ENCODE measurements at regions not wholly inside any gene's neighbourhood (a gene's known extent, or its start where the extent isn't known, plus 50 kb on each side); places are given as distances from the start of the nearest gene placed in this dataset.
"Not testable (repeated sequence)": the region's sequence is repeated elsewhere in the genome, so short reads cannot be mapped to it uniquely, and the experiment has no call there.

DNA sequence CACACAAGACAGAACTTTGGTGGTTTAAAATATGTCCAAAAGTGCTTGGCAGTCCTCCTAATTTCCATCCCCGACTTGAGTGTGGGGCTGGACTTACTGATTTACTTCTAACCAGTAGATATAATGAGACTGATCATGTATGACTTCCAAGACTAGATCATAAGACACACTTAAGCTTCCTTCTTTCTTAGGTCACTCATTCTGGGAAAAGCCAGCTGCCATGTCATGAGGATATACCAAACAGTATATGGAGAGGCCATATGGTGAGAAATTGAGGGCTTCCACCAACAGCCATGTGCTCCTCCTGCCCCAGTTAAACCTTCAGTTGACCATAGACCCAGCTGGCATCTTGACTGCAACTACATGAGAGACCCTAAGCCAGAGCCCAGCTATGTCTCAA is 282.8 kb upstream of the PROK2 start:
- H3K4me3 ChIP-seq = no peak overlapping the region
- no peaks in the 10 kb centered on the region for H3K9me3 ChIP-seq (replicated peaks)
- no peaks in the 10 kb centered on the region for H3K27me3 ChIP-seq (replicated peaks)
- peaks cover 22% of the 10 kb centered on the region for H3K4me1 ChIP-seq (replicated peaks)
- no peaks in the 10 kb centered on the region for H3K36me3 ChIP-seq
- H3K27ac ChIP-seq = no peak overlapping the region
- DNase-seq (ENCODE audit: low read depth in 1 of 2, low spot score in 2 of 2) = no peak

DNA sequence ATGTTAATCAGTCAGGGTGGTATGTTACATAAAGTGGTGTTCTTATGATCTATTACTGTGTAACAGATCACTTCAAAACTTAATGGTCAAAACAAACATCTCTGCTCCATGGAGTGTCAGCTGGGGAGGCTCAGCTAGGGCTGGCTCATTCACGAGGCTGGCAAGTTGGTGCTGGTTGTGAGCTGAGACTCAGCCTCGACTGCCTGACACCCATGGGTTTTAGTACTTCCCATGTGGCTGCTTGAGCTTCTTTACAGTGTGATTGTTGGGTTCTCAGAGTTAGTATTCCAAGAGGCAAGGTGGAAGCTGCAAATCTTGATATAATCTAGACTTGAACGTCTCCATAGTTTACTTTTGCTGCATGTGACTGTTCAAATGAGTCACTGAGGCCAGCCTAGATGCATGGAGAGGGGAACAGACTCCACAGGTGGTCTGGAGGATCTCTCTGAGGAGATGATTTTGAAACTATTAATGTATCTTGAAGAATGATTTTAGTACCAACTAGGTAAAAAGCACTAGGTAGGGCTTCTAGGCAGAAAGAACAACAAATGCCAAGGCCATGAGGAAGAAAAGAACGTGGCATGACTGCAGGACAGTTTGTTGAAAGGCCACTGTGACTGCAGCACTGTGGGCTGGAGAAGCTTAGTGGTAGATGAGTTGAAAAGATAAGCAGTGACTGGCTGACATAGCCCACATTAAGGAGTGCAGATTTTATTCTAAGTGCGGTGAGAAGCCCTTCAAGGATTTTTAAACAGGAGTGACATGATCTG is 281.1 kb upstream of the PROK2 start:
- Histone ChIP-seq H3K9me3 (replicated peaks) (no peaks in the 10 kb centered on the region), H3K27me3 (replicated peaks) (no peaks in the 10 kb centered on the region), H3K36me3 (no peaks in the 10 kb centered on the region), H3K4me3 (no peak overlapping the region), H3K27ac (no peak overlapping the region), H3K4me1 (replicated peaks) (peaks cover 22% of the 10 kb centered on the region)
- peak in 1 of 2 experiments; percentile 32 for DNase-seq (ENCODE audit: low read depth in 1 of 2, low spot score in 2 of 2)

DNA sequence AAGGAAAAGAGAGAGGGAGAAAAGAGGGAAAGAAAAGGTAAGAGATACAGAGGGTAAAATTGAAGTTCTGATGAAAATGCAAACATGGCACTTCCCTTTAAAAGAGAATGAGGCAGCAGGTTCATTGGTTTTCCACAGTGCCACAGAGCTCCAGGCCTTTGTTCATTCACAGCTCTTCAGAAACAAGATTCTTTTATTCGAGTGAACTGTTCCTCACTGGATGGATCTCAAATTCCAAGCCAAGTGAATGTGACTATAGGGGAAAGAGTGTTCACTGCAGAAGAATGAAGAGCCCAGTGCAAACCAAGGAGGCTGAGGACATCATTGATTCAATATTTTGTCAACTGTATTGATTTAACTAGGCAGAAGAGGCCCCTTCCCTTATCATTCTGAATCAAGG is 280.3 kb upstream of the PROK2 start:
- no peak for DNase-seq (ENCODE audit: low read depth in 1 of 2, low spot score in 2 of 2)
- Histone ChIP-seq H3K27ac (no peak overlapping the region), H3K27me3 (replicated peaks) (no peaks in the 10 kb centered on the region), H3K9me3 (replicated peaks) (no peaks in the 10 kb centered on the region), H3K4me3 (no peak overlapping the region), H3K36me3 (no peaks in the 10 kb centered on the region), H3K4me1 (replicated peaks) (peaks cover 22% of the 10 kb centered on the region)

- not testable (repeated sequence) for DNase-seq (ENCODE audit: low read depth in 1 of 2, low spot score in 2 of 2); H3K9me3 ChIP-seq (replicated peaks); H3K27ac ChIP-seq; H3K36me3 ChIP-seq; H3K27me3 ChIP-seq (replicated peaks); H3K4me3 ChIP-seq
- H3K4me1 ChIP-seq (replicated peaks) = peaks cover 22% of the 10 kb centered on the region
Observed at GRCh38 chr3:72064727-72065126, 279.8 kb upstream of the PROK2 start.

GRCh38 chr3:72062017-72062416 is 277.1 kb upstream of the PROK2 start:
- H3K36me3 ChIP-seq = no peaks in the 10 kb centered on the region
- DNase-seq (ENCODE audit: low read depth in 1 of 2, low spot score in 2 of 2) = no peak
- H3K4me3 ChIP-seq = no peak overlapping the region
- H3K9me3 ChIP-seq (replicated peaks) = no peaks in the 10 kb centered on the region
- peaks cover 14% of the 10 kb centered on the region for H3K4me1 ChIP-seq (replicated peaks)
- no peak overlapping the region for H3K27ac ChIP-seq
- H3K27me3 ChIP-seq (replicated peaks) = no peaks in the 10 kb centered on the region

DNA sequence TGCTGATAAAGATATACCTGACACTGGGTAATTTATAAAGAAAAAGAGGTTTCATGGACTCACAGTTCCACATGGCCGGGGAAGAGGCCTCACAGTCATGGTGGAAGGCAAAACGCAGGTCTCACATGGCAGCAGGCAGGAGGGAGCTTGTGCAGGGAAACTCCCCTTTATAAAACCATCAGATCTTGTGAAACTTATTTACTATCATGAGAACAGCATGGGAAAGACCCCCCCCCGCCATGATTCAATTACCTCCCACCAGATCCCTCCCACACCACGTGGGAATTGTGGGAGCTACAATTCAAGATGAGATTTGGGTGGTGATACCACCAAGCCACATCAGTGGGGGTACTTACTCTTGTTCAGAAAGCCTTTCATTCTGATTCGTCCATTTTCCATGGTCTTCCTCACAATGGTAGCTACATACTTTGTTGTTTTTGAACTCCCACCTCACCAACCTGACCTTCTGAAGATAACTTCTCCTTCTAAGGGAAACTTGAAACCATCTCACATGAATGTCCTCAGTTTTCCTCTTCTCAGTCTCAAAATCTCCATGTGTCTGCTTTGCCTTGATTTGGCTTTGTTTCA is 275.6 kb upstream of the PROK2 start:
- Histone ChIP-seq H3K27me3 (replicated peaks) (no peaks in the 10 kb centered on the region), H3K36me3 (no peaks in the 10 kb centered on the region), H3K27ac (no peak overlapping the region), H3K9me3 (replicated peaks) (no peaks in the 10 kb centered on the region), H3K4me3 (no peak overlapping the region), H3K4me1 (replicated peaks) (peaks cover 2% of the 10 kb centered on the region)
- no peak for DNase-seq (ENCODE audit: low read depth in 1 of 2, low spot score in 2 of 2)

GRCh38 chr3:72058493-72059081 is 273.6 kb upstream of the PROK2 start:
- Histone ChIP-seq H3K4me3 (no peak overlapping the region), H3K9me3 (replicated peaks) (no peaks in the 10 kb centered on the region), H3K27ac (no peak overlapping the region), H3K36me3 (no peaks in the 10 kb centered on the region), H3K27me3 (replicated peaks) (no peaks in the 10 kb centered on the region), H3K4me1 (replicated peaks) (no peaks in the 10 kb centered on the region)
- DNase-seq (ENCODE audit: low read depth in 1 of 2, low spot score in 2 of 2) = no peak

DNA sequence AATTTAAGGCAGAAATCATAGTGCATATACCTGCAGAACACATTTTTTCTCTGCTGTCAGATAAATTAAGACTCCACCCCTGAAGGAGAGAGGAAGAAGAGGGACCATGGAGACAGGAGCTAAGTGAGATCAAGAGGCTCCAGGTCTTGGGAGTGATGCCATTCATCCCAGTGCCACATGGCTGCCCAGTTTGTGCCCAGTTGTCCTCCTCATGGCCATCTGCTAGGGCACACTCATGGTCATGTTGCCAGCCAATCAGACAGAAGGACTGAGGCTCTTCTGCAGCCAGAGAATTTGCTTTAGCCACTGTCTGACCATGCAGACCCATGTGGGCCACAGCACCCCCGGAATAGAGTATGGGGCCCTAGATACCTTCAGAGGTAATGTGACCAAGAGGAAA is 270.5 kb upstream of the PROK2 start:
- DNase-seq (ENCODE audit: low read depth in 1 of 2, low spot score in 2 of 2) = no peak

DNA sequence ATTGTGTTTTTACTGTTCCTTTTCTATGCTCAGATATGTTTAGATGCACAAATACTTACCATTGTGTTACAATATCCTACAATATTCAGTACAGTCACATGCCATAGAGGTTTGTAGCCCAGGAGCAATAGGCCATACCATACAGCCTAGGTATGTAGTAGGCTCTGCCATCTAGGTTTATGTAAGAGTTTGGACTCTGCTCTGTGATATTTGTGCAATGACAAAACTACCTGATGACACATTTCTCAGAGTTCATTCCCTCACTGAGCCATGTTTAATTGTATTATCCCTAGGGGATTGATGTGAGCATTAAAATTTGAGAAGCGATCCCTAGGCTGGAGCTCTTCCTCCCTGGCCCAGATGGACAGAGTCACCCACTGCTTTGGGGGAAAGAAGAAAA is 270.0 kb upstream of the PROK2 start:
- Histone ChIP-seq H3K4me3 (no peak overlapping the region), H3K36me3 (no peaks in the 10 kb centered on the region), H3K4me1 (replicated peaks) (0 out of 2 replicates have a peak, but pooled peaks cover 4% of the 10 kb centered on the region), H3K9me3 (replicated peaks) (no peaks in the 10 kb centered on the region), H3K27ac (no peak overlapping the region), H3K27me3 (replicated peaks) (no peaks in the 10 kb centered on the region)
- no peak for DNase-seq (ENCODE audit: low read depth in 1 of 2, low spot score in 2 of 2)

More for the DNA sequence above, 270.5 kb upstream of the PROK2 start:
- H3K27me3 ChIP-seq (replicated peaks) = no peaks in the 10 kb centered on the region
- 0 out of 2 replicates have a peak, but pooled peaks cover 4% of the 10 kb centered on the region for H3K4me1 ChIP-seq (replicated peaks)
- H3K4me3 ChIP-seq = no peak overlapping the region
- H3K27ac ChIP-seq = no peak overlapping the region
- H3K9me3 ChIP-seq (replicated peaks) = no peaks in the 10 kb centered on the region
- H3K36me3 ChIP-seq = no peaks in the 10 kb centered on the region

DNA sequence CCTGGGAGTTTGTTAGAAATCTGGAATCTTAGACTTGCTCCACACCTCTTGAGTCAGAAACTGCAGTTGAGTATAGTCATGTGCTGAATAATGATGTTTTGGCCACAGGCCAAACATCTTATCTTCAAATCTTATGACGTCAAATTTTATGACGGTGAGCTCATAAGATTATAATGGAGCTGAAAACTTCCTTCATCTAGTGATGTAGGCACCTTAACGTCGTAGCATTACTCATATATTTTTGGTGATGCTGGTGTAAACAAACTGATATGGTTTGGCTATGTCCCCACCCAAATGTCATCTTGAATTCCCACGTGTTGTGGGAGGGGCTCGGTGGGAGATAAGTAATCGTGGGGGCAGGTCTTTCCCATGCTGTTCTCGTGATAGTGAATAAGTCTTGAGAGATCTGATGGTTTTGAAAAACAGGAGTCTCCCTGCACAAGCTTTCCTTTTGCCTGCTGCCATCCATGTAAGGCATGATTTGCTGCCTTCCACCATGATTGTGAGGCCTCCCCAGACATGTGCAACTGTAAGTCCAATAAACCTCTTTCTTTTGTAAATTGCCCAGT is 268.0 kb upstream of the PROK2 start:
- DNase-seq (ENCODE audit: low read depth in 1 of 2, low spot score in 2 of 2) = peak in 1 of 2 experiments; percentile 4
- no peak overlapping the region for H3K27ac ChIP-seq
- no peaks in the 10 kb centered on the region for H3K36me3 ChIP-seq
- no peak overlapping the region for H3K4me3 ChIP-seq
- no peaks in the 10 kb centered on the region for H3K27me3 ChIP-seq (replicated peaks)
- H3K4me1 ChIP-seq (replicated peaks) = 0 out of 2 replicates have a peak, but pooled peaks cover 4% of the 10 kb centered on the region
- H3K9me3 ChIP-seq (replicated peaks) = no peaks in the 10 kb centered on the region

DNA sequence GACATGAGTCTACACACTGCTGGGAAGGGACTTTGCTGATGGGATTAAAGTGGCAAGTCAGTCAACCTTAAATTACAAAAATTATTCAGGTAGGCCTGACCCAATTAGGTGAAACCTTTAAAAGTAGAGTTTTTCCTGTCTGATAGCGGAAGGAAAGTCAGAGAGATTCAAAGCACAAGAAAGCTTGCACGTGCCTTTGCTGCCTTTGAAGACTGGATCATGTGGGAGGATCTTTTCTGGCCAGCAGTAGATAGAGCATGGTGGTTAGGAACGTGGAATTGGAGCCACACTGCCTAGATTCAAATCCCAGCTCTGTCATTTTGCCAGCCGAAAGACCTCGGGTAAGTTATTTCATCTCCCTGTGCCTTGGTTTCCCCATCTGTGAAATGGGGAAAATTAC is 265.8 kb upstream of the PROK2 start:
- Histone ChIP-seq H3K27ac (no peak overlapping the region), H3K4me1 (replicated peaks) (0 out of 2 replicates have a peak, but pooled peaks cover 4% of the 10 kb centered on the region), H3K27me3 (replicated peaks) (no peaks in the 10 kb centered on the region), H3K9me3 (replicated peaks) (no peaks in the 10 kb centered on the region), H3K4me3 (no peak overlapping the region), H3K36me3 (no peaks in the 10 kb centered on the region)
- no peak for DNase-seq (ENCODE audit: low read depth in 1 of 2, low spot score in 2 of 2)

DNA sequence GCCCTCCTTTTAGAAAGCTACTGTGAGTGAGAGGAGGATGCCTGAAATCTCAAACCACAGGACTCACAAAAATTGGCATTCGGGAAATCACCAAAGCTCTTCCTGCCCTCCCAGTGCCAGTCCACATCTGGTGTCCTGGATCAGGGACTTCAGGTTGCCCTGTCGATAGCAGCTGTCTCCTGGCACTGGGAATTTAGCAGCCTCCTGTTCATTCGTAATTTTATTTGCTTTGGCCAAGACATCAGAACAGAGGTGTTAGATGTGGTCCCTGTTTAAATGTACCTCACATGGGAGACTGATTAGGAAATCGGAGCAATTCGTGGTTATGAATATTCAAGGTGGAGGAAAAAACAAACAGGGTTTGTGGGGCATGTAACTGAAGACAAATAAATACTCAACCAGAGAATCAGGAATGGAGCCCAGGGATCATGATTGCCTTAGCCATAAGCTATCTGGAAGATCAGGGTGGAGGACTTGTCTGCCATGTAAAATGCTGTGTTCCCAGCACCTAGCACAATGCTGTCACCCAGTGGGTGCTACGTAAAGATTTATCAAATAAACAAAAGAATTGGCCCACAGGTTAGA is 265.2 kb upstream of the PROK2 start:
- no peak for DNase-seq (ENCODE audit: low read depth in 1 of 2, low spot score in 2 of 2)
- no peak overlapping the region for H3K27ac ChIP-seq
- no peaks in the 10 kb centered on the region for H3K27me3 ChIP-seq (replicated peaks)
- H3K4me1 ChIP-seq (replicated peaks) = 0 out of 2 replicates have a peak, but pooled peaks cover 4% of the 10 kb centered on the region
- H3K9me3 ChIP-seq (replicated peaks) = no peaks in the 10 kb centered on the region
- no peak overlapping the region for H3K4me3 ChIP-seq
- H3K36me3 ChIP-seq = no peaks in the 10 kb centered on the region

- no peak for DNase-seq (ENCODE audit: low read depth in 1 of 2, low spot score in 2 of 2)
- no peak overlapping the region for H3K27ac ChIP-seq
- H3K9me3 ChIP-seq (replicated peaks) = no peaks in the 10 kb centered on the region
- H3K4me3 ChIP-seq = no peak overlapping the region
- peaks cover 7% of the 10 kb centered on the region for H3K4me1 ChIP-seq (replicated peaks)
- no peaks in the 10 kb centered on the region for H3K27me3 ChIP-seq (replicated peaks)
- no peaks in the 10 kb centered on the region for H3K36me3 ChIP-seq
Observed at GRCh38 chr3:72049300-72049699, 264.4 kb upstream of the PROK2 start.

DNA sequence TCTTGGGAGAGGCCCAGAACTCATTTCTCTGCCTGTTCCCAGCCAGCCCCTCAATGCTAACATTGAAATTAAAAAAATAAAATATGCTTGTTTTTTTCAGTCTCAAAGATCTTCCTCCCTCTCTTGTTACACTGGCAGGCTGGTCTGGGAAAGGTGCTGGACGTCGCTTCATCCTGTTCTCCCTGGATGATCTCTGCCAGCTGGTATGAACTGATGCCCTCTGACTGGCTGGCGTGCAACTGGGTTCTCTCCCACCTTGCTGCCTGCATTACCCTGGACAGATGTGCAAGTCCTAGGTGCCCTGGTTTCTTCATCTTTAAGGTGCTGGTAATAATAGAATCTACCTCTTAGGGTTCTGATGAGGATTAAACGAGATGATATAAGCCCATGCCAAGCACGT is 263.9 kb upstream of the PROK2 start:
- no peak overlapping the region for H3K4me3 ChIP-seq
- no peaks in the 10 kb centered on the region for H3K36me3 ChIP-seq
- no peaks in the 10 kb centered on the region for H3K9me3 ChIP-seq (replicated peaks)
- no peaks in the 10 kb centered on the region for H3K27me3 ChIP-seq (replicated peaks)
- no peak for DNase-seq (ENCODE audit: low read depth in 1 of 2, low spot score in 2 of 2)
- H3K27ac ChIP-seq = no peak overlapping the region
- H3K4me1 ChIP-seq (replicated peaks) = peaks cover 11% of the 10 kb centered on the region

Measured in SJSA1 (cell line).